Activated CD4-positive, alpha-beta T cell treated with anti-CD3 and anti-CD28 coated beads for 1 hour (primary cell): ENCODE measurements at regions not wholly inside any gene's neighbourhood (a gene's known extent, or its start where the extent isn't known, plus 50 kb on each side); places are given as distances from the start of the nearest gene placed in this dataset.

Source experiments
- DNase-seq: peaks from one replicate; pipeline ENCODE4 v3.0.0-alpha.2; 2020

- no peak for DNase-seq
These were observed 248.1 kb upstream of the CHRNA7 start for GRCh38 chr15:31782016-31782783.

GRCh38 chr15:31782951-31783350 lies 247.4 kb upstream of the CHRNA7 start:
- DNase-seq = no peak

- DNase-seq = no peak
These were observed 244.0 kb upstream of the CHRNA7 start for GRCh38 chr15:31786360-31786759.

GRCh38 chr15:31788104-31788503 lies 242.2 kb upstream of the CHRNA7 start:
- DNase-seq = no peak

GRCh38 chr15:31792611-31793199 lies 237.6 kb upstream of the CHRNA7 start:
- DNase-seq = no peak

DNA sequence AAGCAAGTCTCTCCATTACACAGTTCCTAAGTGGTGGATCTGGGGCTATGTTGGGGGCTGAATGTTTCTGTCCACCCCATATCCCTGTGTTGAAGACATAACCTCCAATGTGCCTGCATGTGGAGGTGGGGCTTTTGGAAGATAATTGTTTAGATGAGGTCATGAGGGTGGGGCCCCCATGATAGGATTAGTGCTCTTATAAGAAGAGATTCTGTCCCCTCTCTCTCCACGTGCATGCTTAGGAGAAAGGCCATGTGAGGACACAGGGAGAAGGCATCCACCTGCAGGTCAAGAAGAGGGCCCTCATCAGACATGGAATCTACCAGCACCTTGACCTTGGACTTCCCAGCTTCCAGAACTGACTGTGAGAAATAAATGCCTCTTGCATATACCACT lies 231.0 kb upstream of the CHRNA7 start:
- no peak for DNase-seq

DNA sequence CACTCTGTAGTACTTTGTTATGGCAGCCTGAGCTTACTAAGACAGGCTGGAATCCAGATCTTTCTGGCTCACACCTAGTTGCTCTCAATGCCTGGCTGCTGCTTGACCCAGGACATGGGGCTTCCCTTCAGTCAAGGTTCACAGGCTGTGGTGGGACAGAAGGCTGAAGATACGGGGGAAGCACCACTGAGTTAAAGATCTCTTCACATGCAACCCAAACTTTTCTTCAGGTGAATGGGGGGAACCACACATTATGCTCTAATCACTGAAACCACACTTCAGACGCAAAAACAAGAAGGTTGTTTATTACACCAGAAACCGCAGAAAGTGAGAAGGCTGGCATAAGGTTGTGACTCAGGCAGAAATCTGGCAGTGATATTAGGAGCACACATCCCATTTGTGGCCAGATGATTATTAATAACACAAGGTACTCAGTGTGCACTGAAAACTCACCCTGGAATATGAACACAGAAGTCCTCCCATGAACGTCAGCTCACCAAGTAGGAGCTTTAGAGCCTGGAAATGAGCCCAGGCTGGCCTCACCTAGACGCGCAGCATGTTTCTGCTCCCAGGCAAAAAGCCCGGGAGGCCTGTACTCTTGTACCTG lies 230.5 kb upstream of the CHRNA7 start:
- DNase-seq = no peak

DNA sequence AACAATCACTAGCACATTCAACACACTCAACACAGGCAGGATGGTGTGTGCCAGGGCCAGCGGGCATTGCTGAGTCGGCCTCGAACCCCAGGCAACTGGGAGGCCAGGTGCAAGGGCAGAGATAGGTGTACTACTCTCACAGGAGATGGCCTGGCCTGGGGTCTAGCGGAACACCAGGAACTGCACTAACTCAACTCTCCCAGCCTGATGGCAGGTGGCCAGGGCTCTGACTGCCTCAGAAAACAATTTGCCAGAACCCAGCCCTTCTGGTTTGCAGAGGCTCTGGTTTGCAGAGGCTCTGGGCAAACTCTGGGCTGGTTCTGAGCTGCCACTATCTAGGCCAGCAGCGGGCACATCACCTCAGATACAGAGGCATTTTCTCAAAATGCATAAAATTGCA lies 229.2 kb upstream of the CHRNA7 start:
- no peak for DNase-seq

- no peak for DNase-seq
These were observed 227.6 kb upstream of the CHRNA7 start for GRCh38 chr15:31802761-31803160.

DNA sequence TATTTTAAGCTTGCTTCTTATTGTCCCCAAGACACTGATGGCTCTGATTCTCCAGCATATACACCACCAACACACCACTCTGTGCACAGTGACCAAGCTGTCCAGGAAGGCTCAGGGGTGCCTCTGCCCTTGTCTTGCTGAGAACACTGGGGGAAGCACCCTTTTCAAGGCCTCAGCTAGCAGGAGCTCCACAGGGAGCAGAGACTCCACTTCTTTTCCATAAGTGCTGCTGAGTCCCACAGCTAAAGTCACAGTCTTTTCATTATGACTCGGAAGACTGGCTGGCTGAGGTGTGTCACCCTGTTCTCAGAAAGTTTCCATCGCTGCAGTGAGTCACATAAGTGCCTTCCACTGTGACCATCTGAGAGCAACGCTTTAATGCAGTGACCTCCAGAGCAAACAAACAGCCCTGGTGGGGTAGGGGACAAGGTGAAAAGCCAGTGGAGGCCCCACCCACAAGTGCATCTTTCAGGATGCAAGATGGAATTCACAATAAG lies 226.9 kb upstream of the CHRNA7 start:
- DNase-seq = no peak

DNA sequence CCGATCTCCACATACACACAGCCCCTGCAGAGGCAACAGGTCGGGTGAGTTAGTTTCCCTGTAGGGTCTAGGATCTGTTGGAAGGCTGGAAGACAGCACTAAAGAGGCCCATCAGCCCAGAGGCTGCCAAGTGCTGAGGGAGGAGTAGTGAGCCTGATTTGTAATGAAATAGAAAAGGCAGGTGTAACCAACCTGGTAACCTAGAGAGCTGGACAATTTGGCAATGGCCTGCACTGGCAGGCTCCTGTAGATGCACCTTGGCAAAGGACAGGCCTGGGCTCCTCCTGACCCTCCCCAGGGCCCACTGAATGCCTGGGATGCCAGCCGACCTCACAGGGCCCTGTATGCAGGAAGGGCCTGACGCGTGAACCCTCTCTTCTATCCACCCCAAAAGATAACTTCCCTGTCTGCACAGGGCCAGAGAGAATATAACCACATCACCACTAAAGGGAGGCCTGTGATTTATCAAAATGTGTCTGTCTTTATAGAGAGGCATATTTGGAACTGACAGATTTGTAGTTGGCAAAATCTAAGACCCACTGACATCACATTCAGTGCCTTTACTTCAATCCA lies 225.1 kb upstream of the CHRNA7 start:
- no peak for DNase-seq

- no peak for DNase-seq
These were observed 224.2 kb upstream of the CHRNA7 start for GRCh38 chr15:31806106-31806505.

- no peak for DNase-seq
These were observed 218.7 kb upstream of the CHRNA7 start for GRCh38 chr15:31811641-31812040.

- no peak for DNase-seq
These were observed 216.2 kb upstream of the CHRNA7 start for GRCh38 chr15:31814082-31814481.

- DNase-seq = no peak
These were observed 214.7 kb upstream of the CHRNA7 start for GRCh38 chr15:31815411-31816155.

DNA sequence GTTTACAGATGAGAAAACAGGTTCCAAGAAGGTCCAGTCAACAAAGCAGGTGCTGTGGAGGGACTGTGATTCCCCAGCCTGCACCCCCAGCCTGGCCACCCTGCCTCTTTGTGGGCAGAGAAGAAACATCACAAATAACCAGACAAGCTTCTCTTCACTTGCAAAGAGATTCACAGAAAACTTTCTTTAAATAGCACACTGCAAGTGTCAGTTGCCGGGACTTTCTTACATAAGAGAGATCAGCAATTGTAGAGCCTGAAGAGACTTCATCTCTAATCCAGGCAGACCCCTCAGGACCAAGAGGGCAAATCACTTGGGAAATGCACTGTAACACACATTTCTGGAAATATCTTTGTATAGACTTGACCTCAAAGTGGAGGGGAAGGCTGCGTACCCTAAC lies 207.9 kb upstream of the CHRNA7 start:
- DNase-seq = no peak

GRCh38 chr15:31824024-31824423 lies 206.3 kb upstream of the CHRNA7 start:
- DNase-seq = no peak

DNA sequence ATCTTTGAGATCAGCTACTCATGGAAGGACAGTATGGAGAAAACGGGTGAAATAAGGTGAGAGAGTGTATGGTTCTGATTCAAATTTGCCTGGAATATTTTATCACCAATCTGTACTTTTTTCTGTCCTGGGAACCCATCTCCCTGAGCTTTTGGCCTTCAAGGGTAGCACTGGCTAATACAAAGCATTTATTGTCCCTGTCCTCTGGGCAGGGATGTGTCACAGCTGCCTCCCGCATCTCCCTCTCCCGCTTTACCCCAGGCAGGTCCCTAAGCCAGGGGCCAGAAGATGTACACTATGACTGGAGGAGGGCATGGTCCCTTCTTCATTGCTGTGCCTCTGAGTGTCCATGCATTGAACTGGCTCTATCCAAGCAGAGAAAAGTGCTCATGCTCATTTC lies 201.7 kb upstream of the CHRNA7 start:
- DNase-seq = no peak

DNA sequence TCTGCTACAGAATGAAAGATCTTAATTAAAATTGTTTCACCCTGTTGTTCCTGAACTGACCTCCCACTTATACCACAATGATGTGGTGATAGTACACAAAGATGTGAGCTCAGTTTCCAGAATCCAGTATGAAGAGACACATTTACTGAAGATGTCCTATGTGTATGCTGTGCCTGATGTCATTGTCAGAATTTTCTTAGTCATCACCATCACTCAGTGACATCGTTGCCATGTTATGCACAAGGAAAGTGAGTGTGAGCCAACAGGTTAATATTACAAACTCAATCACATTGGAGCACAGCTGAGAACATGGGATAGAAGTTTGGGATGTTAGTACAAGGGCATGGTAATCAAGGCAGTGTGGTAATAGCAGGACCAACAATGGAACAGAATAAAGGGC lies 199.7 kb upstream of the CHRNA7 start:
- no peak for DNase-seq

DNA sequence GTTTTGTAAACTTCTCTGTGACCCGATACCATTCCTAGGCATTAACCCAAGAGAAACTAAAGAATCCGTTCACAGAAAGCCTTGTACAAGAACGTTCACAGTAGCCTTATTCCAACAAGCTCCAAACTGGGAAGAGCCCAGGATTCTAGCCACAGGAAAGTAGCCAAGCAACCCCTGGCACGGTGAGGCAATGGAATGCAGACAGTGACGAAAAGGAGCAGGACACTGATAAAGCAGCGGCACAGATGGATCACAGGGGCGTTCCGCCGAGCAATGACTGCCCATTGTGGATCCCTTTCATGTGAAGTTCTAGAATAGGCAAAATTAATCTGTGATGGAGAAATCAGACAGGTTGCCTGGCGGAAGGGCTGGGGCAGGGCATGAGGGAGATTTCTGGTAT lies 198.7 kb upstream of the CHRNA7 start:
- no peak for DNase-seq

DNA sequence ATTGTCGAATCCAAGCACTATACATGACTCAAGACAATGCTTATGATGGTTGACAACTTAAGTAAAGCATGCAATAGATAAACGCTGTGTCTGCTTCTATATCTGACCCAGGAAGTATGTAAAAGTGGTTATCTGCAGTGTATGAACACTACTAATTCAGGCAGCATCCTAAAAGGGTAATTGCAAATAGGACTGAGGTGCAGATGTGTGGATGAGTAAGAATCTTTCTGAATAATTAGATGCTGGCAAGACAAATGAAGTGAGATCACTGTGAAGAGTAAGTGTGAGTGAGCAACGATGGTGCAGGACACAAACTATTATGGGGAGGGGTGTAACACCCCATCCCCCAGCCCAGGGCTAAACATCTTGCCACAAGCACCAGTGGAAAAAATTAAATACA lies 195.7 kb upstream of the CHRNA7 start:
- no peak for DNase-seq

GRCh38 chr15:31839388-31839787 lies 190.9 kb upstream of the CHRNA7 start:
- DNase-seq = no peak

DNA sequence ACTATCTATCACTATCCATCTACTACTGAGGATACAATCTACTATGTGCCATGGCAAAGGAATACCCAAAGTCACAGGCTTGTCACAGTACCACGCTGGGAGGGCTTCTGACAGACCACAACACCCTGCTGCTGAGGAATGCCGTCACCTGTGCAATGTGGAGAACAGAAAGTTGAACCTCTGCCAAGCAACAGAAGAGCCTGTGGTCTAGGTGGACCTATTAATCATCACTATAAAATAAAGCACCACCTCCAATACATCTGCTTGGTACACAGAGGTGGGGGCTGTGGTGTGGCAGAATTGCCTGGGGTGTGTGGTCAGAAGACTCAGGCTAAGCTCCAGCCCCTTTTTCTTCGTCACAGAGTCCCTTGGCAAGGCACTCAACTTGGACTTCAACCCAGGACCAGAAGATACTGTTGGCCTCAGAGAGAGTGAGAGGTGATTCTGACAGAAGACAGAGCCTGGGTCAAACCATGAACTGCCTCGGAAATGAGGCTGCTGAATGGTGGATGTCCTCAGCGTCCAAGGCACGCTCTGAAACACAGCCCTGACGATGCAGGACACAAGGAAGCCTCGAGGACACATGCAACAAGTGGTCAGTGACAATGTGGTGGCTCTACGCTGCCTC lies 189.4 kb upstream of the CHRNA7 start:
- DNase-seq = no peak
